Lower leg skin (tissue), 4 donors: ENCODE measurements at regions not wholly inside any gene's neighbourhood (a gene's known extent, or its start where the extent isn't known, plus 50 kb on each side); places are given as distances from the start of the nearest gene placed in this dataset.

Experiments used
- DNase-seq, 2 donors: peaks; one replicate each; pipeline ENCODE4 v3.0.0-alpha.2; 2019; ENCODE audit warnings: low spot score in 2 of 2
- H3K4me3 ChIP-seq: fragments of 200-600 bp; sonication (generic); 2 replicates; pipeline ENCODE4 v1.5.1; 2017; ENCODE audit warnings: mild to moderate bottlenecking, low read depth; ENCODE audit not compliant: poor library complexity, severe bottlenecking
- POLR2A ChIP-seq, 2 donors: fragments of 450-650 bp; IDR thresholded peaks; one replicate each; pipeline ENCODE4 v1.6.1; 2016 to 2017; ENCODE audit warnings: antibody characterized with exemption in 2 of 2, mild to moderate bottlenecking in 1 of 2, moderate library complexity in 1 of 2
- WGBS, 2 donors: methylation state at CpG; one replicate each; pipeline ENCODE4 v1.1.5; 2018; 5-methylcytosine and 5-hydroxymethylcytosine counted together
- intact Hi-C: fragments of 100-400 bp; cut with DNase I; formaldehyde crosslinking; loops from one replicate; pipeline ENCODE4 v1.15.0; 2023; ENCODE audit warnings: low total_unique reads
- TF ChIP-seq, protein P1 (sequence below), 3 donors: fragments of 450-650 bp; IDR thresholded peaks; one replicate each; pipeline ENCODE4 v1.5.1; 2016; ENCODE audit warnings: antibody characterized with exemption in 3 of 3, mild to moderate bottlenecking in 3 of 3, moderate library complexity in 2 of 3

DNA sequence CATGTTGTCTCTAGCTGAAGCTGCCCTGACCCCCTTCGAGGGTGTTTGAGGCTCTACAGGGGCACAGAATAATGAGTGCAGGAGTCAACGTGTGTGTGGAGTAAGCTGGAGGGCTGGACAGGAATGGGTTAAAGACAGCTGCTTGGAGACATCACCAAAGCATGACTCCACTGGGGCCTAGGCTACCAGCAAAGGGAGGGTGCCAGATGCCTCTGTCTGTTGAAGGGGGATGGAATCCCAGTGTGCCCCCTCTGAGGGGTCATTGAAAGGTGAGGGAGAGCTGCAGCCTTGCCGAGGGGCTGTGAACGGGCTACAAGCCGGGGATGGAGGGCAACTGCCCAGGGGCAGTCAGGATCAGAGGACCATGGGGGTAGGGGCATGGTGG lies 51.7 kb upstream of the PODXL start:
- intact Hi-C loops = no loop called here
- no peak overlapping the region for H3K4me3 ChIP-seq
- 58 to 62% methylated on average over 5 of the region's 5 CpGs for WGBS, 2 donors
- no peak for DNase-seq
- TF ChIP-seq POLR2A (IDR thresholded peaks at IDR 0.05) = no peak
- TF ChIP-seq, protein P1, sequence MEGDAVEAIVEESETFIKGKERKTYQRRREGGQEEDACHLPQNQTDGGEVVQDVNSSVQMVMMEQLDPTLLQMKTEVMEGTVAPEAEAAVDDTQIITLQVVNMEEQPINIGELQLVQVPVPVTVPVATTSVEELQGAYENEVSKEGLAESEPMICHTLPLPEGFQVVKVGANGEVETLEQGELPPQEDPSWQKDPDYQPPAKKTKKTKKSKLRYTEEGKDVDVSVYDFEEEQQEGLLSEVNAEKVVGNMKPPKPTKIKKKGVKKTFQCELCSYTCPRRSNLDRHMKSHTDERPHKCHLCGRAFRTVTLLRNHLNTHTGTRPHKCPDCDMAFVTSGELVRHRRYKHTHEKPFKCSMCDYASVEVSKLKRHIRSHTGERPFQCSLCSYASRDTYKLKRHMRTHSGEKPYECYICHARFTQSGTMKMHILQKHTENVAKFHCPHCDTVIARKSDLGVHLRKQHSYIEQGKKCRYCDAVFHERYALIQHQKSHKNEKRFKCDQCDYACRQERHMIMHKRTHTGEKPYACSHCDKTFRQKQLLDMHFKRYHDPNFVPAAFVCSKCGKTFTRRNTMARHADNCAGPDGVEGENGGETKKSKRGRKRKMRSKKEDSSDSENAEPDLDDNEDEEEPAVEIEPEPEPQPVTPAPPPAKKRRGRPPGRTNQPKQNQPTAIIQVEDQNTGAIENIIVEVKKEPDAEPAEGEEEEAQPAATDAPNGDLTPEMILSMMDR (IDR thresholded peaks at IDR 0.05) = no peak

GRCh38 chr7:131607291-131608115 lies 51.1 kb upstream of the PODXL start:
- intact Hi-C loops = no loop called here
- no peak for DNase-seq
- no peak overlapping the region for H3K4me3 ChIP-seq
- TF ChIP-seq POLR2A (IDR thresholded peaks at IDR 0.05) = no peak
- TF ChIP-seq, protein P1 (IDR thresholded peaks at IDR 0.05) = no peak
- 70 to 73% methylated on average over 18 to 21 of the region's 21 CpGs for WGBS, 2 donors

DNA sequence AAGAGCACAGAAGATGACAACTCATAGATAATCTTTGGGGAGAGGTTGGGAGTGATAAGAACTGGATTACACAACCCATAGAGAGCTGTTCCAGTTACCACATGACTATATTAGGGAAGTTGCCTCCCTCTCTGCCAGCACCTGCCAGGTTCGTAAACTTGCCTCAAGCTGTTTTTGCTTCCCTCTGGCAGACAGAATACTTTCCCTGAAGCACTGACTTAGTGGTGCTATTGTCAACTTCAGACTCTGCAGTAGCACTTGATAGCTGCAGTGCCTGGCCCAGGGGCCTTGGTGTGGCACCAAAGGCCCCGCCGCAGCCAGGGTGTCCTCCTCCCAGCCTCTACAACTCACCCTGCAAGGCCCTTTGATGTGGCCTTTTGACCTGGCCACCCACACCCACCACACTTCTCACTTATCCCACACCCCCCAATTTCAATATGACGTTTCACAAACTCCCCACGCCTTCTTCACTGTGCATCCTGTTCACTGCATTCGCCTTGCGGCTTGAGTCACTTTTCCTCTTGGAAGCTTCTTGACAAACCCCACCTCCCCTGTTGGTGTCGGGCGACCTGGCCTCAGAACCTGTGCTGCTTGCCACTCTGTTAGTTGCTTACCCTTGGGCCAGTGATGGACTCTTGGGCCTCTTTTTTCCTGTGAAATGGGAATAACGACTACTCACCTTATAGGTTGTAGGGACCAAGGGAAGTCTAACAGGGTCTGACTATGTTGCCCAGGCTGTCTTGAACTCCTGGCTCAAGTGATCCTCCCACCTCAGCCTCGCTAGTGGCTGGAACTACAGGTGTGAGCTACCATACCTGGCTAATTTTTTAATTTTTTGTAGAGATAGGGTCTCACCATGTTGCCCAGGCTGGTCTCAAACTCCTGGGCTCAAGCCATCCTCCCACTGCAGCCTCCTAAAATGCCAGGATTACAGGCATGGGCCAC lies 50.2 kb upstream of the PODXL start:
- intact Hi-C loops = no loop called here
- WGBS, 2 donors = 76 to 80% methylated on average over 11 of the region's 11 CpGs

More for the DNA sequence above, 50.2 kb upstream of the PODXL start:
- no peak overlapping the region for H3K4me3 ChIP-seq
- no peak for DNase-seq
- no peak for TF ChIP-seq POLR2A (IDR thresholded peaks at IDR 0.05)
- TF ChIP-seq, protein P1 (IDR thresholded peaks at IDR 0.05) = no peak
